ENCODE measurements at regions not wholly inside any gene's neighbourhood (a gene's known extent, or its start where the extent isn't known, plus 50 kb on each side); places are given as distances from the start of the nearest gene placed in this dataset.
A peak's percentile ranks its signal among the peaks of the same experiment; 100 is the strongest.

DNA sequence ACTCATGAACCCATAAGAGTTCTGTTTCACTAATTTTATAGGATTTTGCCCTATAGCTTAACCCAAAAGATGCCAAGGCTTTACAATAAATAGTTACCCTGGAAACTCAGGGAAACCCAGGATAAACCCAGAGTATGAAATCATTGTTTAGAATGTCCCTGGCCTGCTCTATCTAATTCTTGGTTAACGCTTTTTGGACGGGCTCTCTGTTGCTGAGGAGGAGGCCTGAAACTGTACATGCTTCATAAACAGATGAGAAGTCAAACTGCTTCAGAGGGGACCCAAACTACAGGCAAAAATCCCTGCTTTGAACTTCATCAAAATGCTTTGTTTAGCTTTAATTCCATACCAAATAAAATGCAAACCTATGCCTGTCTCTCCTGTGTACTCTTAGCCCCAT is 291.9 kb downstream of the SH3GL2 start:
- no peak overlapping the region for H3K4me3 ChIP-seq (ENCODE audit: low read depth, low read length)
- DNase-seq (ENCODE audit: low read depth) = no peak
- TF ChIP-seq, protein P1, sequence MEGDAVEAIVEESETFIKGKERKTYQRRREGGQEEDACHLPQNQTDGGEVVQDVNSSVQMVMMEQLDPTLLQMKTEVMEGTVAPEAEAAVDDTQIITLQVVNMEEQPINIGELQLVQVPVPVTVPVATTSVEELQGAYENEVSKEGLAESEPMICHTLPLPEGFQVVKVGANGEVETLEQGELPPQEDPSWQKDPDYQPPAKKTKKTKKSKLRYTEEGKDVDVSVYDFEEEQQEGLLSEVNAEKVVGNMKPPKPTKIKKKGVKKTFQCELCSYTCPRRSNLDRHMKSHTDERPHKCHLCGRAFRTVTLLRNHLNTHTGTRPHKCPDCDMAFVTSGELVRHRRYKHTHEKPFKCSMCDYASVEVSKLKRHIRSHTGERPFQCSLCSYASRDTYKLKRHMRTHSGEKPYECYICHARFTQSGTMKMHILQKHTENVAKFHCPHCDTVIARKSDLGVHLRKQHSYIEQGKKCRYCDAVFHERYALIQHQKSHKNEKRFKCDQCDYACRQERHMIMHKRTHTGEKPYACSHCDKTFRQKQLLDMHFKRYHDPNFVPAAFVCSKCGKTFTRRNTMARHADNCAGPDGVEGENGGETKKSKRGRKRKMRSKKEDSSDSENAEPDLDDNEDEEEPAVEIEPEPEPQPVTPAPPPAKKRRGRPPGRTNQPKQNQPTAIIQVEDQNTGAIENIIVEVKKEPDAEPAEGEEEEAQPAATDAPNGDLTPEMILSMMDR (IDR thresholded peaks at IDR 0.05; ENCODE audit: insufficient read depth, low read depth, low read length, missing control alignments) = no peak

DNA sequence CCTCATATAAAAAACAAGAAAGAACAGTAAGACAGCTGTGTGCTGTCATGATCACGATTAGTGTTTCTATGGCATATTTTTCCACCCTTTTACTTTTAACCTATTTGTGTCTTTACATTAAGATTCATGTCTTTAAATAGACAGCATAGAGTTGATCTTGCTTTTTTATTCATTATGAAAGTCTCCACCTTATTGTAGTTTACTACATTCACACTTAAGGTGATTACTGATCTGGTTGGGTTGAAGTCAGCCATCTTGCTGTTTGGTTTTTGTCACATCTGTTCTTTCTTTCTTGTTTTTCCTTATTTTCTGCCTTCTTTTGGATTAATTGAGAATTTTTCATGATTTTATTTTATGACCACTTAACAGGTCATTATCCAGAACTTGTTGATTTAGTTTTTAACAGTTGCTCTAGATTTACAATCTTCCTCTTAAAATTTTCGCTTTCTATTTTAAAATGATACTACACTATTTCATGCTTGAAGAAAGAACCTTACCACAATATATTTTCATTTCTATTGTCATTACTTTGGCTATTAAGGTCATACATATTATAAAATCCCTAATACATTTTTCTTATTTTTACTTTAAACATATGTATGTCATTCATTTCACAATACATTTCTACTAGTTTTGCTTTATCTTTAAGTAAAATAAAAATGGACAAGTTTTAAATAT is 292.5 kb downstream of the SH3GL2 start:
- TF ChIP-seq, protein P1 (IDR thresholded peaks at IDR 0.05; ENCODE audit: insufficient read depth, low read depth, low read length, missing control alignments) = no peak

DNA sequence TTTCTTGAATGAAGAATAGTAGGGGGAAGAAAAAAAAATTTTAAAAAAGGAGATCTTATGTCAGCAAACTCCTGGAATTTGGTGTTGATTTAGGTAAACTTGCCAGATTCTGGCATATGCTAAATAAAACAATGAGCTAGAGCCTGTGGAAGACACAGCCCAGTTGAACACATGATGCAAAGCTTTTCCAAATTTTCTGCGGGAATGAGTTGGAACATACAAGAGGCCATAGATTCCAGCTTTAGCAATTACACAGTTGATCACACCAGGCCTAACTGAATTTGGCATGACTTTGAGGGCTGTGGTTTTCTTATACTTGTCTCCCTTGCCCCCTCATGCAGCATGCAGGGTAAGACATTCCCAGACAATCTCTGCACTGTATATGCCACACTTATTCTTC is 297.0 kb downstream of the SH3GL2 start:
- no peak for DNase-seq (ENCODE audit: low read depth)
- H3K4me3 ChIP-seq (ENCODE audit: low read depth, low read length) = no peak overlapping the region
- TF ChIP-seq, protein P1 (IDR thresholded peaks at IDR 0.05; ENCODE audit: insufficient read depth, low read depth, low read length, missing control alignments) = no peak

More for the DNA sequence above, 292.5 kb downstream of the SH3GL2 start:
- no peak for DNase-seq (ENCODE audit: low read depth)
- H3K4me3 ChIP-seq (ENCODE audit: low read depth, low read length) = no peak overlapping the region

DNA sequence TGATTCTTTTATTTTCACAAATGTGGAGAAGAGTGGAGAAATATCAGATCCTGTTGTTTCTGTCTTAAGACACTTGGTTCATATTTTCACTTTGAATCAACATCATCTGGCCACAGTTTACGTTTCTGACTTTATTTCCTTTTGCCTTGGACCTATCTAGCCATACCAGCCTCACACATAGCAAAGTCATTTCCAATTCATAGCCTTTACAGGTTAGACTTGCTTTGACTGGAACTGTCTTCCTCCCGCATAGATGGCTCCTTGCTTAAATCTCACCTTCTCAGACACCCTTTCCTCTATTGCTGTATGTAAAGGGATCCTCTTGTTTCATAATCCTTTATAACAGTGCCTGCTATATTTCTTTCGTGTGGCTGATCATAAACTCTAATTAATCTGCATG is 297.8 kb downstream of the SH3GL2 start:
- peak; percentile 25 for DNase-seq (ENCODE audit: low read depth)
- TF ChIP-seq, protein P1 (IDR thresholded peaks at IDR 0.05; ENCODE audit: insufficient read depth, low read depth, low read length, missing control alignments) = no peak
- H3K4me3 ChIP-seq (ENCODE audit: low read depth, low read length) = no peak overlapping the region

DNA sequence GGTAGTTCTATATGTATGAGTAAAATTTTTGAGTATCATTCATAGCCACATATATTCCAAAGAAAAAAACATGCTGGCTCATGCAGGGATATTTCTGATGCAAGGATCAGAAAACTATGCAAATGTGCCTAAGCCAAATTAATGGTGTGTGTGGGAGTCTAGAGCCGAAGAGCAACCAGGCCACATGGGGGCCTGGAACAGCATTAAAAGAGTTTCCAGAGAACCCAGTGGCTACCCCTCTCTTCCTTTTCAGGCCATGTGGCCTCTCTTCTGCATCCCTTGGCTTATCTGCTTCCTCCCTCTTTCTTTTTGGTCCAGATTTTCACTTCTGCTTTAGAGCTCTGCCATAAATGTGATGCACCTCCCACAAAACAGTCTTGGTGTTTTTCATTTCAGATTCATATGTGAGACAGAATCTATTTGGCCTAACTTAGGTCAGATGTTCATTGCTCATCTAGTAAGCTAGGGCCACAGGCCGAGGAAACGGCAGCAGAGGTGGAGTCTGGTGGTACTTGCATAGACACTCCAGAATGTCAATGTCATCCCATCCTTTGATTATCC is 300.0 kb downstream of the SH3GL2 start:
- no peak overlapping the region for H3K4me3 ChIP-seq (ENCODE audit: low read depth, low read length)
- TF ChIP-seq, protein P1 (IDR thresholded peaks at IDR 0.05; ENCODE audit: insufficient read depth, low read depth, low read length, missing control alignments) = no peak
- no peak for DNase-seq (ENCODE audit: low read depth)

DNA sequence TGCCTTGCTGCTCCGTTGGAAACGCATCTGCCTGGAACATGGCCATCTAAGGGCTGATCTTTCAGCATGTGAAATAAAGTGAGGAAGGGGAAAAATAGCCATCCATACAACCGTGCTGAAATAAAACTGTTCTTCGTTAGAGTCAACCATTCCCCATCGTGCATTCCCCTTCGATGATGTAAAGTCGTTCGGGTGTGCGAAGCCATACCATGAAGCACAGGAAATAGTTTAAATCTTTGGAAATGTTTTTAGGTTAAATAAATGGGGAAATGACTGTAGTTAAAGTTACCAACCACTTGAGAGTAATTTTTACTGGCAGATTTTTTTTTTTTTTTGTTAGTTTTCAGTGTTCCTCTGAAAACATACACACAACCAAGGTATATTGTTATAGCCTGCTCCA is 302.5 kb downstream of the SH3GL2 start:
- TF ChIP-seq, protein P1 (IDR thresholded peaks at IDR 0.05; ENCODE audit: insufficient read depth, low read depth, low read length, missing control alignments) = no peak
- no peak for DNase-seq (ENCODE audit: low read depth)
- no peak overlapping the region for H3K4me3 ChIP-seq (ENCODE audit: low read depth, low read length)
